K562 (cell line): ENCODE measurements at regions not wholly inside any gene's neighbourhood (a gene's known extent, or its start where the extent isn't known, plus 50 kb on each side); places are given as distances from the start of the nearest gene placed in this dataset.

Experiments used
- ATAC-seq: fragments of 200-7000 bp; cut with Tn5 transposase; 3 replicates; pipeline ENCODE4 v1.9.1; 2020; ENCODE audit warnings: moderate library complexity
- BruUV-seq: library from RNA; stranded (reverse); fragments of 400-500 nt; replicated peaks from 2 replicates; lab custom pipeline; 2021; lab: Mats Ljungman, UMichigan
- CTCF ChIA-PET: fragments of 300-600 bp; formaldehyde crosslinking; extraction: SDS; loops from one replicate; lab custom pipeline; 2021; ENCODE audit warnings: low intra/inter-chr PET ratio; lab: Yijun Ruan, JAX
- POLR2A ChIA-PET: fragments of 300-600, 350-650 bp; sonication (Branson Sonifier 250); formaldehyde crosslinking; extraction: SDS; loops from one replicate; lab custom pipeline; 2021; ENCODE audit warnings: antibody characterized with exemption, inconsistent platforms; lab: Yijun Ruan, JAX
- DNase-seq, 4 experiments: peaks; one replicate each; pipeline versions ENCODE4 v3.0.0 to v3.0.0-alpha.2; 2011 to 2018; ENCODE audit warnings: low spot score in 3 of 4, mixed read lengths in 3 of 4; ENCODE audit errors: extremely low read depth in 1 of 4
- FAIRE-seq: peaks from 2 replicates; lab custom pipeline; 2011; peaks lifted over from hg19 to GRCh38; lab: Jason Lieb, UNC
- H2AFZ ChIP-seq: 2 replicates; pipeline ENCODE4 v1.6.0; 2011; ENCODE audit warnings: low read depth, low read length, control low read depth, inconsistent platforms
- H3K27ac ChIP-seq: fragments of 200-600 bp; 3 replicates; pipeline ENCODE4 v1.8.0; 2011; ENCODE audit warnings: low read depth, mild to moderate bottlenecking, control low read depth, inconsistent platforms, low read length, moderate library complexity, mixed read lengths; ENCODE audit errors: extremely low read depth
- H3K27me3 ChIP-seq, 2 experiments: fragments of 300-600 bp in 1 of 2; 2 replicates in 1 of 2; 3 replicates in 1 of 2; pipeline versions ENCODE4 v1.6.0 to v1.8.0; 2011; ENCODE audit warnings: inconsistent platforms in 2 of 2, low read length in 2 of 2, mild to moderate bottlenecking in 1 of 2, mixed read lengths in 1 of 2, moderate library complexity in 1 of 2; ENCODE audit not compliant: control insufficient read depth in 2 of 2, insufficient read depth in 2 of 2
- H3K36me3 ChIP-seq: fragments of 300-600 bp; 3 replicates; pipeline ENCODE4 v1.8.0; 2011; ENCODE audit warnings: mild to moderate bottlenecking, low read length, inconsistent platforms; ENCODE audit not compliant: control insufficient read depth, insufficient read depth
- H3K4me1 ChIP-seq, 2 experiments: fragments of 200-600 bp in 1 of 2; replicated peaks in 1 of 2; 2 replicates in 1 of 2; 3 replicates in 1 of 2; pipeline versions ENCODE4 v1.5.1 to v1.8.0; 2011; ENCODE audit warnings: inconsistent platforms in 2 of 2, low read length in 2 of 2, mild to moderate bottlenecking in 1 of 2, mixed read lengths in 1 of 2, moderate library complexity in 1 of 2; ENCODE audit not compliant: control insufficient read depth in 2 of 2, insufficient read depth in 2 of 2
- H3K4me2 ChIP-seq: 2 replicates; pipeline ENCODE4 v1.6.1; 2011; ENCODE audit warnings: low read length, control low read depth, inconsistent platforms, mixed read lengths; ENCODE audit not compliant: insufficient read depth
- H3K4me3 ChIP-seq: fragments of 200-600 bp; sonication (generic), shearing (Covaris generic); 2 replicates; pipeline ENCODE4 v1.5.1; 2016; ENCODE audit warnings: control low read depth, inconsistent platforms
- H3K79me2 ChIP-seq: fragments of 200-600 bp; 3 replicates; pipeline ENCODE4 v1.8.0; 2011; ENCODE audit warnings: low read length, inconsistent platforms; ENCODE audit not compliant: control insufficient read depth, insufficient read depth
- H3K9ac ChIP-seq, 2 experiments: 2 replicates each; pipeline versions ENCODE4 v1.6.0 to v1.6.1; 2011; ENCODE audit warnings: low read depth in 2 of 2, low read length in 2 of 2, control low read depth in 1 of 2, inconsistent platforms in 1 of 2, mild to moderate bottlenecking in 1 of 2, mixed read lengths in 1 of 2; ENCODE audit not compliant: insufficient read depth in 1 of 2
- H3K9me1 ChIP-seq: one replicate; pipeline ENCODE4 v1.6.0; 2011; ENCODE audit warnings: inconsistent platforms, mild to moderate bottlenecking, low read length, moderate library complexity; ENCODE audit not compliant: control insufficient read depth, insufficient read depth
- H3K9me3 ChIP-seq: replicated peaks from 2 replicates; pipeline ENCODE4 v1.5.1; 2011; ENCODE audit warnings: low read depth, low read length, inconsistent platforms; ENCODE audit not compliant: control insufficient read depth, insufficient read depth
- H4K20me1 ChIP-seq: replicated peaks from 2 replicates; pipeline ENCODE4 v1.6.1; 2011; ENCODE audit warnings: low read length, inconsistent platforms, mixed read lengths; ENCODE audit not compliant: control insufficient read depth, insufficient read depth
- AFF4 ChIP-seq: sonication (generic); formaldehyde crosslinking; IDR thresholded peaks from 2 replicates; pipeline ENCODE4 v1.8.0; 2023; ENCODE audit warnings: mild to moderate bottlenecking, missing genetic modification reagents
- KDM1A ChIP-seq, 2 experiments: fragments of 450-650 bp; IDR thresholded peaks; 2 replicates each; pipeline ENCODE4 v1.6.1; 2016; ENCODE audit warnings: mild to moderate bottlenecking in 2 of 2
- KLF13 ChIP-seq: fragments of 450-650 bp; IDR thresholded peaks from 2 replicates; pipeline ENCODE4 v1.6.1; 2016; ENCODE audit warnings: missing genetic modification characterization, low read depth, mild to moderate bottlenecking, missing compliant biosample characterization, moderate library complexity, borderline replicate concordance
- MAFK ChIP-seq: IDR thresholded peaks from 2 replicates; pipeline ENCODE4 v1.6.1; 2011; ENCODE audit warnings: low read length, improper control_type of control experiment
- MCM7 ChIP-seq, 2 experiments: fragments of 450-650 bp; IDR thresholded peaks; 2 replicates each; pipeline ENCODE4 v1.6.1; 2016 to 2018
- NELFE ChIP-seq: IDR thresholded peaks from 2 replicates; pipeline ENCODE4 v1.6.1; 2011; ENCODE audit warnings: mild to moderate bottlenecking; ENCODE audit not compliant: insufficient read depth, insufficient read length
- NFIX ChIP-seq: fragments of 250-450 bp; sonication (Bioruptor Pico); IDR thresholded peaks from 2 replicates; pipeline ENCODE4 v1.4.0; 2020; ENCODE audit warnings: low read depth, mild to moderate bottlenecking, moderate library complexity
- POLR2B ChIP-seq: fragments of 450-650 bp; IDR thresholded peaks from 2 replicates; pipeline ENCODE4 v1.6.1; 2018; ENCODE audit warnings: low read depth; ENCODE audit not compliant: partially characterized antibody
- PTTG1 ChIP-seq: fragments of 450-650 bp; IDR thresholded peaks from 2 replicates; pipeline ENCODE4 v1.6.1; 2016; ENCODE audit warnings: low read depth, mild to moderate bottlenecking, missing genetic modification characterization, missing compliant biosample characterization
- SRSF9 ChIP-seq: fragments of 200-400 bp; formaldehyde crosslinking; IDR thresholded peaks from 2 replicates; pipeline ENCODE4 v1.6.1; 2017; ENCODE audit warnings: low read depth, low read length, borderline replicate concordance
- TAF9B ChIP-seq: fragments of 450-650 bp; IDR thresholded peaks from 2 replicates; pipeline ENCODE4 v1.6.1; 2018; ENCODE audit warnings: mild to moderate bottlenecking; ENCODE audit not compliant: partially characterized antibody
- TCF3 ChIP-seq: sonication (generic); formaldehyde crosslinking; IDR thresholded peaks from 2 replicates; pipeline ENCODE4 v1.4.0; 2020; ENCODE audit warnings: mild to moderate bottlenecking, missing genetic modification reagents
- TFAM ChIP-seq: fragments of 250-450 bp; sonication (Bioruptor Pico); conservative IDR thresholded peaks from 2 replicates; pipeline ENCODE4 v1.5.0; 2021; ENCODE audit warnings: mild to moderate bottlenecking, moderate library complexity
- YBX1 ChIP-seq: fragments of 450-650 bp; IDR thresholded peaks from 2 replicates; pipeline ENCODE4 v1.7.1; 2016; ENCODE audit warnings: mild to moderate bottlenecking
- ZNF165 ChIP-seq: fragments of 250-450 bp; sonication (Bioruptor Pico); IDR thresholded peaks from 2 replicates; pipeline ENCODE4 v1.4.0; 2020; ENCODE audit warnings: borderline replicate concordance
- ZNF316 ChIP-seq: fragments of 450-650 bp; IDR thresholded peaks from 2 replicates; pipeline ENCODE4 v1.6.1; 2016
- whole genome bisulfite sequencing: fragments of 100-300 bp; shearing (Covaris generic); methylation state at CpG from one replicate; pipeline ENCODE4 v1.1.6; 2016; ENCODE audit warnings: low coverage, mixed read lengths; ENCODE audit not compliant: insufficient coverage; ENCODE audit errors: missing lambda C conversion rate; 5-methylcytosine and 5-hydroxymethylcytosine counted together
- in situ Hi-C: fragments of 300-500 bp; cut with MboI; formaldehyde crosslinking; loops from 4 replicates; pipeline ENCODE4 v1.15.0; 2018; ENCODE audit warnings: inconsistent platforms, mixed read lengths
- intact Hi-C: fragments of 100-400 bp; cut with micrococcal nuclease; formaldehyde crosslinking; loops from 2 replicates; pipeline ENCODE4 v1.14.2; 2022
- TF ChIP-seq, protein P1 (sequence below): conservative IDR thresholded peaks from 2 replicates; pipeline ENCODE4 v1.6.1; 2011; ENCODE audit warnings: low read depth, mild to moderate bottlenecking, low read length; ENCODE audit not compliant: control insufficient read depth

GRCh38 chr13:84591444-84591843 lies 709.2 kb upstream of the SLITRK1 start:
- WGBS, result 0% methylated on average over 2 of the region's 2 CpGs
- intact Hi-C loops, result no loop called here
- no peak overlapping the region for H3K4me3 ChIP-seq
- H3K36me3 ChIP-seq, result no peaks in the 10 kb centered on the region
- POLR2A ChIA-PET, result no interaction called here
- no peak for ATAC-seq
- H3K27me3 ChIP-seq, result no peaks in the 10 kb centered on the region
- in situ Hi-C loops, result no loop called here
- H3K4me2 ChIP-seq, result no peak overlapping the region
- no peaks in the 10 kb centered on the region for H4K20me1 ChIP-seq
- H2AFZ ChIP-seq, result no peak overlapping the region
- no peaks in the 10 kb centered on the region for H3K9me3 ChIP-seq
- H3K79me2 ChIP-seq, result no peaks in the 10 kb centered on the region
- no peak for FAIRE-seq
- BruUV-seq, result no TSS peak
- H3K9me1 ChIP-seq, result no peaks in the 10 kb centered on the region
- CTCF ChIA-PET, result no interaction called here
- TF ChIP-seq KDM1A (IDR thresholded peaks at IDR 0.05) (no peak), ZNF165 (no peak), TCF3 (CRISPR knock-in tag) (no peak), NELFE (no peak), POLR2B (no peak), MAFK (no peak), NFIX (CRISPR knock-in tag) (no peak), PTTG1 (tag) (no peak), AFF4 (CRISPR knock-in tag) (no peak), SRSF9 (no peak), MCM7 (IDR thresholded peaks at IDR 0.05) (no peak), YBX1 (no peak), ZNF316 (no peak), KLF13 (tag) (no peak), TAF9B (no peak), TFAM (CRISPR knock-in tag) (no peak)
- TF ChIP-seq, protein P1, sequence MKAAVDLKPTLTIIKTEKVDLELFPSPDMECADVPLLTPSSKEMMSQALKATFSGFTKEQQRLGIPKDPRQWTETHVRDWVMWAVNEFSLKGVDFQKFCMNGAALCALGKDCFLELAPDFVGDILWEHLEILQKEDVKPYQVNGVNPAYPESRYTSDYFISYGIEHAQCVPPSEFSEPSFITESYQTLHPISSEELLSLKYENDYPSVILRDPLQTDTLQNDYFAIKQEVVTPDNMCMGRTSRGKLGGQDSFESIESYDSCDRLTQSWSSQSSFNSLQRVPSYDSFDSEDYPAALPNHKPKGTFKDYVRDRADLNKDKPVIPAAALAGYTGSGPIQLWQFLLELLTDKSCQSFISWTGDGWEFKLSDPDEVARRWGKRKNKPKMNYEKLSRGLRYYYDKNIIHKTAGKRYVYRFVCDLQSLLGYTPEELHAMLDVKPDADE, result no peak
- TF ChIP-seq, all 486 proteins: peak for 0
- H3K4me1 ChIP-seq, result no peaks in the 10 kb centered on the region
- H3K27ac ChIP-seq, result no peak overlapping the region
- DNase-seq, result no peak
- H3K9ac ChIP-seq, result no peak overlapping the region
